ENCODE measurements at regions not wholly inside any gene's neighbourhood (a gene's known extent, or its start where the extent isn't known, plus 50 kb on each side); places are given as distances from the start of the nearest gene placed in this dataset.

- 84 to 100% methylated on average over 2 of the region's 2 CpGs for WGBS, 2 donors (ENCODE audit: low coverage in 1 of 2)
- in situ Hi-C loops (cut with MboI; ENCODE audit: low pct_ligation_motif_present in 1 of 4, low pct_unique_long_range_greater_than_20kb in 1 of 4, low sequenced_read_pairs in 3 of 4) = no loop called here
- TF ChIP-seq EP300 (IDR thresholded peaks at IDR 0.05; ENCODE audit: low read depth) (no peak), POLR2AphosphoS5 (IDR thresholded peaks at IDR 0.05) (no peak), CTCF (IDR thresholded peaks at IDR 0.05) (no peak), POLR2A (IDR thresholded peaks at IDR 0.05) (no peak)
Measured at GRCh38 chr5:125756456-125756855, 666.8 kb upstream of the GRAMD2B start.

GRCh38 chr5:125766706-125767105, 656.5 kb upstream of the GRAMD2B start:
- Histone ChIP-seq H3K36me3 (no peaks in the 10 kb centered on the region), H3K27me3 (no peaks in the 10 kb centered on the region), H3K4me3 (no peak overlapping the region), H3K4me1 (no peaks in the 10 kb centered on the region), H3K27ac (no peak overlapping the region), H3K9me3 (peaks cover 0 to 2% of the 10 kb centered on the region in 2 donors)
- TF ChIP-seq CTCF (IDR thresholded peaks at IDR 0.05) (no peak), POLR2AphosphoS5 (IDR thresholded peaks at IDR 0.05) (no peak), EP300 (IDR thresholded peaks at IDR 0.05; ENCODE audit: low read depth) (no peak), POLR2A (IDR thresholded peaks at IDR 0.05) (no peak)
- in situ Hi-C loops (cut with MboI; ENCODE audit: low pct_ligation_motif_present in 1 of 4, low pct_unique_long_range_greater_than_20kb in 1 of 4, low sequenced_read_pairs in 3 of 4) (no loop called here), intact Hi-C loops (cut with DNase I; ENCODE audit: low total_unique reads) (no loop called here)
- WGBS, 2 donors (ENCODE audit: low coverage in 1 of 2) = 76 to 89% methylated on average over 1 of the region's 1 CpG
- DNase-seq = no peak

More at GRCh38 chr5:125756456-125756855, 666.8 kb upstream of the GRAMD2B start:
- DNase-seq = no peak
- H3K27me3 ChIP-seq = no peaks in the 10 kb centered on the region
- intact Hi-C loops (cut with DNase I; ENCODE audit: low total_unique reads) = no loop called here
- H3K27ac ChIP-seq = no peak overlapping the region
- H3K36me3 ChIP-seq = no peaks in the 10 kb centered on the region
- H3K9me3 ChIP-seq = peaks cover 0 to 5% of the 10 kb centered on the region in 2 donors
- no peak overlapping the region for H3K4me3 ChIP-seq
- no peaks in the 10 kb centered on the region for H3K4me1 ChIP-seq

GRCh38 chr5:125775896-125776295, 647.3 kb upstream of the GRAMD2B start:
- TF ChIP-seq POLR2A (IDR thresholded peaks at IDR 0.05) = no peak
- TF ChIP-seq EP300 (IDR thresholded peaks at IDR 0.05; ENCODE audit: low read depth) = no peak
- TF ChIP-seq POLR2AphosphoS5 (IDR thresholded peaks at IDR 0.05) = no peak
- no peak for TF ChIP-seq CTCF (IDR thresholded peaks at IDR 0.05)
- 85 to 93% methylated on average over 1 of the region's 1 CpG for whole genome bisulfite sequencing, 2 donors (ENCODE audit: low coverage in 1 of 2)
- intact Hi-C loops (cut with DNase I; ENCODE audit: low total_unique reads) (no loop called here), in situ Hi-C loops (cut with MboI; ENCODE audit: low pct_ligation_motif_present in 1 of 4, low pct_unique_long_range_greater_than_20kb in 1 of 4, low sequenced_read_pairs in 3 of 4) (no loop called here)
- Histone ChIP-seq H3K36me3 (no peaks in the 10 kb centered on the region), H3K27me3 (no peaks in the 10 kb centered on the region), H3K27ac (no peak overlapping the region), H3K4me1 (no peaks in the 10 kb centered on the region), H3K4me3 (no peak overlapping the region), H3K9me3 (no peaks in the 10 kb centered on the region)
- no peak for DNase-seq

- no peaks in the 10 kb centered on the region for H3K4me1 ChIP-seq
- DNase-seq = no peak
- intact Hi-C loops (cut with DNase I; ENCODE audit: low total_unique reads) = no loop called here
- H3K27ac ChIP-seq = no peak overlapping the region
- WGBS, 2 donors (ENCODE audit: low coverage in 1 of 2) = 81 to 88% methylated on average over 3 of the region's 3 CpGs
- H3K4me3 ChIP-seq = no peak overlapping the region
- no peaks in the 10 kb centered on the region for H3K9me3 ChIP-seq
- no peaks in the 10 kb centered on the region for H3K36me3 ChIP-seq
- H3K27me3 ChIP-seq = no peaks in the 10 kb centered on the region
- TF ChIP-seq CTCF (IDR thresholded peaks at IDR 0.05) (no peak), POLR2A (IDR thresholded peaks at IDR 0.05) (no peak), POLR2AphosphoS5 (IDR thresholded peaks at IDR 0.05) (no peak), EP300 (IDR thresholded peaks at IDR 0.05; ENCODE audit: low read depth) (no peak)
- in situ Hi-C loops (cut with MboI; ENCODE audit: low pct_ligation_motif_present in 1 of 4, low pct_unique_long_range_greater_than_20kb in 1 of 4, low sequenced_read_pairs in 3 of 4) = no loop called here
Measured at GRCh38 chr5:125776656-125777139, 646.5 kb upstream of the GRAMD2B start.
